Ovary (tissue), 3 donors: ENCODE measurements at regions not wholly inside any gene's neighbourhood (a gene's known extent, or its start where the extent isn't known, plus 50 kb on each side); places are given as distances from the start of the nearest gene placed in this dataset.

Experiments used
- POLR2A ChIP-seq: fragments of 450-650 bp; IDR thresholded peaks from one replicate; pipeline ENCODE4 v1.6.1; 2017; ENCODE audit warnings: antibody characterized with exemption, mild to moderate bottlenecking, moderate library complexity
- TF ChIP-seq, protein P1 (sequence below), 3 donors: fragments of 450-650 bp in 2 of 3; fragments of 200-600 bp in 1 of 3; IDR thresholded peaks; one replicate each; pipeline versions ENCODE4 v1.5.1 to v1.8.0; 2016 to 2022; ENCODE audit warnings: antibody characterized with exemption in 3 of 3, mild to moderate bottlenecking in 1 of 3
- donor health status: DM: no; HTN: no; CAD: no.

GRCh38 chr3:44013967-44014366 is 227.7 kb upstream of the TOPAZ1 start:
- no peak for TF ChIP-seq POLR2A
- TF ChIP-seq, protein P1, sequence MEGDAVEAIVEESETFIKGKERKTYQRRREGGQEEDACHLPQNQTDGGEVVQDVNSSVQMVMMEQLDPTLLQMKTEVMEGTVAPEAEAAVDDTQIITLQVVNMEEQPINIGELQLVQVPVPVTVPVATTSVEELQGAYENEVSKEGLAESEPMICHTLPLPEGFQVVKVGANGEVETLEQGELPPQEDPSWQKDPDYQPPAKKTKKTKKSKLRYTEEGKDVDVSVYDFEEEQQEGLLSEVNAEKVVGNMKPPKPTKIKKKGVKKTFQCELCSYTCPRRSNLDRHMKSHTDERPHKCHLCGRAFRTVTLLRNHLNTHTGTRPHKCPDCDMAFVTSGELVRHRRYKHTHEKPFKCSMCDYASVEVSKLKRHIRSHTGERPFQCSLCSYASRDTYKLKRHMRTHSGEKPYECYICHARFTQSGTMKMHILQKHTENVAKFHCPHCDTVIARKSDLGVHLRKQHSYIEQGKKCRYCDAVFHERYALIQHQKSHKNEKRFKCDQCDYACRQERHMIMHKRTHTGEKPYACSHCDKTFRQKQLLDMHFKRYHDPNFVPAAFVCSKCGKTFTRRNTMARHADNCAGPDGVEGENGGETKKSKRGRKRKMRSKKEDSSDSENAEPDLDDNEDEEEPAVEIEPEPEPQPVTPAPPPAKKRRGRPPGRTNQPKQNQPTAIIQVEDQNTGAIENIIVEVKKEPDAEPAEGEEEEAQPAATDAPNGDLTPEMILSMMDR (IDR thresholded peaks at IDR 0.05): no peak
